ENCODE measurements at regions not wholly inside any gene's neighbourhood (a gene's known extent, or its start where the extent isn't known, plus 50 kb on each side); places are given as distances from the start of the nearest gene placed in this dataset.

- no peaks in the 10 kb centered on the region for H3F3A ChIP-seq (ENCODE audit: insufficient read depth, low read length)
- no peaks in the 10 kb centered on the region for H3K79me2 ChIP-seq (ENCODE audit: low read length)
Observed at GRCh38 chr6:112773187-112773586, 426.1 kb downstream of the RFPL4B start.

GRCh38 chr6:112774319-112774718 is 427.2 kb downstream of the RFPL4B start:
- Histone ChIP-seq H3K27ac (ENCODE audit: low read length) (no peak overlapping the region), H3K4me2 (ENCODE audit: low read depth, low read length) (no peak overlapping the region), H2AFZ (ENCODE audit: low read length) (no peak overlapping the region), H3K9ac (ENCODE audit: low read length) (no peak overlapping the region), H3K4me1 (ENCODE audit: low read length) (no peaks in the 10 kb centered on the region), H3K36me3 (replicated peaks; ENCODE audit: insufficient read depth, low read length) (no peaks in the 10 kb centered on the region), H3K4me3 (ENCODE audit: low read length) (no peak overlapping the region), H3K9me3 (replicated peaks; ENCODE audit: insufficient read depth, low read length) (no peaks in the 10 kb centered on the region), H3K79me2 (ENCODE audit: low read length) (no peaks in the 10 kb centered on the region), H3K9me2 (replicated peaks; ENCODE audit: insufficient read depth, low read length) (no peaks in the 10 kb centered on the region), H4K20me1 (ENCODE audit: insufficient read depth, low read length) (no peaks in the 10 kb centered on the region), H3F3A (ENCODE audit: insufficient read depth, low read length) (no peaks in the 10 kb centered on the region), H3K27me3 (replicated peaks; ENCODE audit: insufficient read depth, low read length) (no peaks in the 10 kb centered on the region)
- no peak for TF ChIP-seq EZH2 (optimal IDR thresholded peaks at IDR 0.05; ENCODE audit: low read depth, low read length)
- no peak for TF ChIP-seq EZH2phosphoT487 (IDR thresholded peaks at IDR 0.05; ENCODE audit: low read length)
- no peak for TF ChIP-seq CTCF (IDR thresholded peaks at IDR 0.05; ENCODE audit: low read length)
- DNase-seq = no peak

More at GRCh38 chr6:112773187-112773586, 426.1 kb downstream of the RFPL4B start:
- H3K4me3 ChIP-seq (ENCODE audit: low read length) = no peak overlapping the region
- DNase-seq = no peak
- no peak for TF ChIP-seq EZH2phosphoT487 (IDR thresholded peaks at IDR 0.05; ENCODE audit: low read length)
- no peak for TF ChIP-seq CTCF (IDR thresholded peaks at IDR 0.05; ENCODE audit: low read length)
- no peak for TF ChIP-seq EZH2 (optimal IDR thresholded peaks at IDR 0.05; ENCODE audit: low read depth, low read length)
- H3K36me3 ChIP-seq (replicated peaks; ENCODE audit: insufficient read depth, low read length) = no peaks in the 10 kb centered on the region
- no peaks in the 10 kb centered on the region for H4K20me1 ChIP-seq (ENCODE audit: insufficient read depth, low read length)
- no peak overlapping the region for H3K4me2 ChIP-seq (ENCODE audit: low read depth, low read length)
- H3K27ac ChIP-seq (ENCODE audit: low read length) = no peak overlapping the region
- H3K9me2 ChIP-seq (replicated peaks; ENCODE audit: insufficient read depth, low read length) = no peaks in the 10 kb centered on the region
- H2AFZ ChIP-seq (ENCODE audit: low read length) = no peak overlapping the region
- no peaks in the 10 kb centered on the region for H3K27me3 ChIP-seq (replicated peaks; ENCODE audit: insufficient read depth, low read length)
- H3K4me1 ChIP-seq (ENCODE audit: low read length) = no peaks in the 10 kb centered on the region
- no peak overlapping the region for H3K9ac ChIP-seq (ENCODE audit: low read length)
- H3K9me3 ChIP-seq (replicated peaks; ENCODE audit: insufficient read depth, low read length) = no peaks in the 10 kb centered on the region

GRCh38 chr6:112780498-112781096 is 433.5 kb downstream of the RFPL4B start:
- no peaks in the 10 kb centered on the region for H3K27me3 ChIP-seq (replicated peaks; ENCODE audit: insufficient read depth, low read length)
- H2AFZ ChIP-seq (ENCODE audit: low read length) = no peak overlapping the region
- peak; percentile 74 for DNase-seq
- H3K9ac ChIP-seq (ENCODE audit: low read length) = no peak overlapping the region
- H3K9me2 ChIP-seq (replicated peaks; ENCODE audit: insufficient read depth, low read length) = no peaks in the 10 kb centered on the region
- H3K36me3 ChIP-seq (replicated peaks; ENCODE audit: insufficient read depth, low read length) = no peaks in the 10 kb centered on the region
- H3F3A ChIP-seq (ENCODE audit: insufficient read depth, low read length) = no peaks in the 10 kb centered on the region
- H3K4me3 ChIP-seq (ENCODE audit: low read length) = no peak overlapping the region
- no peak overlapping the region for H3K4me2 ChIP-seq (ENCODE audit: low read depth, low read length)
- H3K79me2 ChIP-seq (ENCODE audit: low read length) = no peaks in the 10 kb centered on the region
- H3K9me3 ChIP-seq (replicated peaks; ENCODE audit: insufficient read depth, low read length) = no peaks in the 10 kb centered on the region
- H4K20me1 ChIP-seq (ENCODE audit: insufficient read depth, low read length) = no peaks in the 10 kb centered on the region
- no peak overlapping the region for H3K27ac ChIP-seq (ENCODE audit: low read length)
- H3K4me1 ChIP-seq (ENCODE audit: low read length) = no peaks in the 10 kb centered on the region
- no peak for TF ChIP-seq EZH2phosphoT487 (IDR thresholded peaks at IDR 0.05; ENCODE audit: low read length)
- TF ChIP-seq CTCF (IDR thresholded peaks at IDR 0.05; ENCODE audit: low read length) = peak; percentile 70

Data from MM.1S (cell line).